Panc1 (cell line): ENCODE measurements at regions not wholly inside any gene's neighbourhood (a gene's known extent, or its start where the extent isn't known, plus 50 kb on each side); places are given as distances from the start of the nearest gene placed in this dataset.

Experiments used
- CTCF ChIP-seq: fragments of 450-650 bp; IDR thresholded peaks from 2 replicates; pipeline ENCODE4 v1.5.1; 2017; ENCODE audit warnings: mild to moderate bottlenecking
- POLR2AphosphoS5 ChIP-seq: IDR thresholded peaks from 2 replicates; pipeline ENCODE4 v1.6.1; 2012; ENCODE audit warnings: mild to moderate bottlenecking, low read depth, low read length, moderate library complexity

- TF ChIP-seq POLR2AphosphoS5 (no peak), CTCF (no peak)
Observed at GRCh38 chr5:147179562-147180147, 55.2 kb upstream of the STK32A start.
